ENCODE measurements at regions not wholly inside any gene's neighbourhood (a gene's known extent, or its start where the extent isn't known, plus 50 kb on each side); places are given as distances from the start of the nearest gene placed in this dataset.

DNA sequence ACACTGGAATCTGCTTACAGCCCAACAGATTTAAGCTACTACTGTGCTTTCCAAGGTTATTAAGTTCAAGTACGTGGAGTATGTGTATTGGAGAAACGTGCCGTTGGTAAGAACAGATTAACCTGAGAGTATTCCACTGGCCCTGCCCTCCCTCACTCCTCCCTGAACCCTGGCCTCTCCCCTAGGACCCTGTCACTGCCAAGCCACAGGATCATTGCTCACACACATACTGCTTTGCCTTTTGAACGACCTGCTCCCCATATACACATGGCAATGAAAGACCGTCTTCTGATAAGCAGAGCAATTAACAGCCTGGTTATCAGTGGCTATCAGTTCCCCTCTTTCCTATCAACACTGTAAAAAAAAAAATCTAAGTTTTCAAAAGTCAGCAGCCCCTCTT is 458.9 kb upstream of the DYNLRB2 start:
- no peak for DNase-seq (ENCODE audit: low read depth)

DNA sequence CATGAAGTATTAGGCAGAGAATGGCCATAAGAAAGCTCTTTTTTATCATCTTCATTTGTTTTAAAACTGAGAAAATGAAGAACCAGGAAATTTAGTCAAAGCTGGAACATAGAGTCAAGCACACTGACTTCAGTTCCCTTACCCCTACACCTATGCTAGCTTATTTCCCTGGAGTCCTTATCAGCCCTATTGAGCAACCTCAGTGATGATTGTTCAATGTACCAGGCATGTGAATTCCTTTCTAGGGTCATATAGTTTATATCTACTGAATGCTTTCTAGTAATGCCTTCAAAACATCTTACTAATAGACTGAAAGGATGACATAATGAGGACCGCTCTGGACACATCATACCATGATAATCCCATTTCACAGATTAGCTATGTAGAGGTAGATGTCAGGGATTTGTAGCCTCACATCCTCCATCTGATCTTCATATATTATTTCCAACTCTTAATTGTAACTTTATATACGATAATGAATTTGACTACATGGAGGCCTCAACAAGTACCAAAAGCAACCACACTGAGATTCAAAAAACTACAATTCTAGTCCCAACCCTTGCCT is 460.4 kb upstream of the DYNLRB2 start:
- no peak for DNase-seq (ENCODE audit: low read depth)

DNA sequence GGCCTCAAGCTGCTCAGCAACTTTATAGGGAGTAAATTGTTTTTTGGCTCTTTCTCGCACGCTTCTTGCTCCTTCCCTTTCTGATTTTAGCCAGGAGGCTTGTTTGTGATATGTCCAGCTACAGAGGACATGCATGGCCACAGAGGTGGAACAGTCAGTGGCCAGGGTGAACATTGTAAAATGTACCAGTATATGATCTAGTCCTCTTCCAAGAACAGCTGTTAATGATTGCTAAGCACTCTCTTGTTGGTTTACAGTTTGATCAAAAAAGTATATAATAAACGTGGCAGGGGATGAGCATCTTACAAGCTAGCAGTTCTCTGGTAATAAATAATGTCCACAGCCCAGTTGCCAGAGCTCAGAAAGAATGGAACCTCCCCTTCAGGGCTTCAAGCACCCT is 461.7 kb upstream of the DYNLRB2 start:
- no peak for DNase-seq (ENCODE audit: low read depth)

DNA sequence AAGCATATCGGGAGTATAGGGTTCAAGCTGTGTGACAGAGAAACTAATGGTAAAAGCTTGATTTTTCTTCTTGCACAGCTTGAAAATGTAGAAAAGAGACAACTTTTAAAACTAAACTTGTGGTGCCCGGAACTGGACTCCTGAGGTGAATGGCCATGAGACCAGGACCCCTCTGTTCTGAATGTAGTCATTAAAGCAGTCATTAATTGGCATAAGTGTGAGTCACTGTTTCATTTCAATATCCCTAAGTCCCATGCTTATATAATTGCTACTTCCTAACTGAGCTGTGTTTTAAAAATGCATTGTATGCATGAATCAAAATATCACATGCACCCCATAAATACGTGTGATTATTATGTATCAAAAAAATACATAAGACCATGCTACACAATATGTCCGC is 463.1 kb upstream of the DYNLRB2 start:
- DNase-seq (ENCODE audit: low read depth), result no peak

DNA sequence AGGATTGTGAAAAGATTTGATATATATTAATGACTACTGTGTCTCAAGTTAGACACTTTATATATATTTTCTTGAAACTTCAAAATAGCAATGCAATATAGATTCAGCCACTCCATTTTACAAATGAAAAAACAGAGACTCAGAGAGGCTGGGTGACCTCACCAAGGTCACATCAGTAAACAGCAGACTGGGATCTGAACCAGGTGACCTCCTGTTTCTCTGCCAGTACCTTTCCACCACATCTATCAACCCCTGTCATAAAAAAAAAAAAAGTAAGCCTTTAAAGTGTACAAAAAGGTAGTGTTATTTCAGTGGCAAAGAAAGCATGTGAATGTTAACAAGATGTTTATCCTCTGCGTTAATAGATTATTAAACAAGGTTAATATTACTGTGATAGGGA is 466.5 kb upstream of the DYNLRB2 start:
- DNase-seq (ENCODE audit: low read depth), result no peak

DNA sequence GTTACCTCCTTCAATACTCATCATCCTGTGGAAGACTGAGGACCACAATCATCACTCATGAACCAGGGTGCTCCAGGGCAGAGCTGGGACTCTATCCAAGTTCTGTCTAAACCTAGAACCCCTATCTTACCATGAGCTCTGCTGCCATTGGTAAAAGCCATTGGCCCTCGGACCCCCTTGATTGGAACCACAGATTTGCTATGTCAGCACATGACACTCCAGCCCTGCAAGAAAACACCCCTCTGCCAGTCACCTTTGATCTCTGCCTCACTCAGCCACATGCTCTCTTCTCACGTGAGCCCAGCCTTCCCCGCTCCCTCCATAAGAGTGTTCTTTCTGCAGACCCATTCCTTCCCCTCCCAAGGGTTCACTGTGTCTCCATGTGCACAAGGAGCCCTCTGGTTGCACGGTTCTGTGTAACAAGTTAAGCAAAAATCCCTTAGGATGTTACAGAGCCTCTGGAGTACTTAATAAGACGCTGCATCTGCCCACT is 468.8 kb upstream of the DYNLRB2 start:
- no peak for DNase-seq (ENCODE audit: low read depth)

DNA sequence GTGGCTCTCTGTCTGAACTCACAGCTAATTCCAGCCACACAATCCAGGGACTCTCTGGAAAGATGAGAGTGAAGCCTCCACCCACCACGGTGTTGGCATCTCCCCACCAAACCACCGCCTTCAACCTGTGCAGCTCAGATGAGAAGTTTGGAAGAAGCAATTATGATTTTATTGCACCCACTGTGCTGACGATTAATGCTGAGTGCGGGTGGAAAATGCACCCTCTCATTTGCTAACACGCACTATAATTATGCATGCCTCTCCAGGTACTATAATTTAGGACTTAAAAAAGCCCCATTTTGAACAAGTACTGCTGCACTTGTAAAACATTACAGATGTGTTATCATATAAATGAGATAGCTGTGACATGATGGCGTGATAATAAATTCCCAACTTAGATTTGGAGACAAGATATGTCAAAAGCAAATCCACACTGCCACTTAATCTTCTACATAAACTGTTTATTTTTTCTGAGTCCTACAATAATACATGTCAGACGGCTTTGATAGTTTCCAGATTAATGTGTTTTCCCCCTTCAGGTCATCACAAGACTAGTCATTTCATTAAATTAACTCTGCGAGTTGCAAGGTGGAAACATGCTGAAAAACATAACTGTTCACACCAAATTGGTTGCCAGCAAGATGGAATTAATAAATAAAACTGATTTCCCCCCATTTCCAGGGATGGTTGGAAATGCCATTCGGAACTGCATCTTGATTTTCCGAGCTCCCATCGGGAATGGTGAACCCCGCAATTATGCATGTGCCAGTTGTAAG is 466.5 kb upstream of the MAF start:
- no peak for DNase-seq (ENCODE audit: low read depth)

DNA sequence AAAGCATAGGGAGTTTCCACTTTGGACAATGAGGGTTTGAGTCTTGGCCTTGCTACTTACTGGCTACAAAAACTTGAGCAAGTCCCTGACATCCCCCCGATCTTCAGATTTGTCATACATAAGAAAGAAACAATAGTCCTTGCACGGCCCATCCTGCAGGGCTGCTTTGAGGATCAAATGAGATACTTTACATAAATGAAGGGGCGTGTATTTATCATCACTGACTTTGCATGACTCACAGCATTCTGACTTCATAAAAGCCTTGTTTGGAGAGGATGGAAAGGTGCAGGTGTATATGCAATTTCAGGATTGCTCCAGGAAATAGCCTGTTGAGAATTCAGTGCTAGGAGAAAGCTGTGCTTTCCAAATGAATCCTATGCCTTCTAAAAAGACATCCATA is 465.0 kb upstream of the MAF start:
- DNase-seq (ENCODE audit: low read depth), result no peak

DNA sequence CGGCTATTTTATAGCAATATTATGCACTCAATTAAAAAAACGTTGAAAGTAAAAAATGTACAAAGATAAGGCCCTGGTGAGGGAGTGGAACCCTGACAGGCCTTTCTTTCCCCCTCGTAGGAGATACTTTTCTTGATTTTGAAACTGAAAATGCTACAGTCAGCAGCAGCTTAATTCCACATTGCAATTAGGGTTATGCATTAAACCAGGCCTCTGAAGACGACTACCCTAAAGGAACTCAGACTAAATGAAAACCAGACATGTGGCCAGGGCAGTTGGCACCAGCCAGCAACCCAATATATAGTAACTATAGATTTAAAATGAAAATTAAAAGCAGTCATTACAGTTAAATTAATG is 463.2 kb upstream of the MAF start:
- DNase-seq (ENCODE audit: low read depth), result no peak

DNA sequence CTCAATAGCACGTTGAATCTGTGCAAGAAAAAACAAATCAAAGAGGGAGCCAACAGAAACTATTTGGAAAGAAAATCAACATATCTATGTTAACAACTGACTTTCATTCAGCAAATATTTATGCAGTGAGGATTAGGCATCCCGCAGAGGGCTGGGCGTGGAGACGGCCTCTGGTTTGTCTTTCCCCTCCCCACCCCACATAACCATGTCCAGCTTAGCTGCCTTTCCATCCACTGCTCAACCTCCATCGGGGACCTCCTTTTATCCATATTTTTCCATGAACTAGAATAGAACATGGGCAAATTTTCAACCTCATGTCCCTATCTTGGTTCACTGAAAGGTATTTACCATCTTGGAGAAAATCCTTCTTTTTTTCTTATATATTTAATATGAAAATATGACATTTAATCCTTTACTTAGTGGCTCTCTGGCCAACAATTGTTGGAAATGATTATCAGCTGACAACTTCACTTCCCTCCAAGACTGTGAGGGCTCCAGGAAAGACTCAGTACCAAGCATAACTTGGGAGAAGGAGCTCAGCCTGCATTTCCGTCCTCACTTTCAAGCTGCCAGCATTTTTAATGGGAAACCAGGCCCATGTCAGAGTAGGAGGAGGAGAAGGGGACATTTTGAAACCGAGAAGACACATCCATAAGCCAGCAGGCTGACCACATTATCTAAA is 462.6 kb upstream of the MAF start:
- no peak for DNase-seq (ENCODE audit: low read depth)

DNA sequence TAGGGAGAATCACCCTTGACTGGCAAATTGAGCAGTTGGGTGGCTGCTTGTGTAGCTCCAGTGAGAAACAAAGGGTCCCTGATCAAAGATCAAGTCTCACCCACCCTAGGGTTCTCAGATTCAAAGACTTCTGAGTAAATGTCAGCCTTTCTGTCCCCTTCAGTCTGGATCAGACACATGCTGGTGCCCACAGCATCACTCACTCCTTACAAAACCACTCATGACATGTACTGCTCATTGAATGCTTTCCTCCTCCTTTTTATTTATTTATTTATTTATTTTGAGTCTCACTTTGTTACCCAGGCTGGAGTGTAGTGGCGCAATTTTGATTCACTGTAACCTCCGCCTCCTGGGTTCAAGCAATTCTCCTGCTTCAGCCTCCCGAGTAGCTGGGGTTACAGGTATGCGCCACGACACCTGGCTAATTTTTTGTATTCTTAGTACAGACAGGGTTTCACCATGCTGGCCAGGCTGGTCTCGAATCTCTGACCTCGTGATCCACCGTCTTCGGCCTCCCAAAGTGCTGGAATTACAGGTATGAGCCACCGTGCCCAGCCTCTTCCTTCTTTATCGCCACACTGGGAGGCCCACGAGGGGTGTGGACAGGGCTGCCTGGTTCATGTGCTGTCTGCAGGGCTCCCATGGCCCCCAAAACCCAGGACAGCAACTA is 462.0 kb upstream of the MAF start:
- no peak for DNase-seq (ENCODE audit: low read depth)

DNA sequence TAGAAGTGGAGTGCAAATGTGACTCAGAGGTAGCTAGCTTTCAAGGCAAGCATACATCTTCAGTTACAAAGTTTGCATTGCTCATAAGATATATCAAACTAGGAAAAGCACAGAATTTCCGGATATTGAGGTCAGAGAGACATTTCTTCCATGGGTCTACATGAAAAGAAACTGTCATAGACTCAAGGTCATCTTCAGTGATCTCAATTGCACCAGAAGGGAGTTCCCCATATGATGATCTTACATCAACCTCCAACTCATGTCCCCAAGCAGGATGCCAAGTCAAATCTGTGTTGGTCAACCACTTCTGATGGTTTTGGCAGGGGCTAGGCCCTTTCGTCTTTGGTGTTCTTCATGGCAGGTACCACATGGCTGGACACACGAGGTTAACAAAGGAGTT is 459.9 kb upstream of the MAF start:
- DNase-seq (ENCODE audit: low read depth), result no peak

DNA sequence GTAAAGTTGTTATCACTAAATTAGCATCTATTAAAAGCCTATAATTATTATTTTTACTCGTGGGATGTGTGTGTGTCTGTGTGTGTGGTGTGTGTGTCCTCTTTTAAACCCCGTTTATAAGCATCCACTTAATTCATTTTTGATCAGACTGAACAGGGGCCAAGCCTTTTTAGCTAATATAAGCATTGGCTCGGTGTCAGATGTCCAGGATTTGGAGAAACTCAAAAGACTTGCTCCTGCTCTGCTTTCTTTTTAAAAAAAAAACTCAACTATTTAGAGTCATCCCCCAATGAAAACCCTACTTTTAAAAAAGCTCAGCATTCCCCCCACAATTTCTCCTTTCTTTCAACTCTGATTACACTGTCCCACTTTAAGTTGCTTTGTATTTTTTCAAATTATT is 459.3 kb upstream of the MAF start:
- DNase-seq (ENCODE audit: low read depth), result no peak

DNA sequence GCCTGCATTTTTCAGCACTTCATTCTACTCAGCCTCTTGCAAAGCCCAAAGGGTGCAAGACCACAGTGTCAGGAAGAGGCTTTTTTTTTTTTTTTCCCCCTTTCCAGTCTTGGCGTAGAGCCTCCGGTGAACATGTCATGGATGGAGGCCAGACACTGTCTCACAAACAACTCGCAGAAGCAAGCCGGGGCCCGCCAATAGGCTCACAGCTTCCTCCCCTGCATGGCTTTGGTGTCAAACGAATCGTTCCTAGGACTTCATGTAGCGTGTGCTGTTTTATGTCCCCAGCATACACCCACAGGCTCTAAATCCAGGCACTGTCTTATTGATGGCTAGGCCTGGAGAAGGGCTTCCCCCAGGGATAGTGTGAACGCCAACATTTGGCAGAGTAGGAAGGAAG is 457.7 kb upstream of the MAF start:
- DNase-seq (ENCODE audit: low read depth), result no peak

DNA sequence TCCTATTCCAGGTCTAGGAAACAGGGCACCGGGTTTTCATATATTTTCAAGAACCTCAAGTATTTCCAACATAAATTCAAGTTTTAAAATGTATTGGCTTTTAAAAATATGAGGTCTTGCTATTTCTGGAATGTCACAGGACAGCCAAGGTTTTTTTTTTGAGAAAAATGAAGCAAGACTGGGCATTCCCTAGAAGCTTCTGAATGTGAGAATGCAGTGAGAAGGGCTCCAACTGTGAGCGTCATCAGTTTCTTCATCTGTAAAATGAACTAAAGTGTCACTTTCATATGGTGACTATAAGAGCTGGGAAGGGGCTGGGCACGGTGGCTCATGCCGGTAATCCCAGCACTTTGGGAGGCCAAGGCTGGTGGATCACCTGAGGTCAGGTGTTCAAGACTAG is 455.8 kb upstream of the MAF start:
- DNase-seq (ENCODE audit: low read depth), result no peak

DNA sequence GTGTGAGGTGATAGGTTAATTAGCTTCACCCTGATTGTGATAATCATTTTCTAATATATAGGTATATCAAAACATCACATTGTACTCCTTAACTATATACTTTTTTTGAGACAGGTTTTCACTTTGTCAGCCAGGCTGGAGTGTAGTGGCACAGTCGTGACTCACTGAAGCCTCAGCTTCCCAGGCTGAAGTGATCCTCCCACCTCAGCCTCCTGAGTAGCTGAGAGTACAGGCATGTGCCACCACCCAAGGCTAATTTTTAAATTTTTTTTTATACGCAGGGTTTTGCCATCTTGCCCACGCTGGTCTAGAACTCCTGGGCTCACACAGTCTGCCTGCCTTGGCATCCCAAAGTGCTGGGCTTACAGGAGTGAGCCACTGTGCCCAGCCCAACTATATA is 455.3 kb upstream of the MAF start:
- DNase-seq (ENCODE audit: low read depth), result no peak

DNA sequence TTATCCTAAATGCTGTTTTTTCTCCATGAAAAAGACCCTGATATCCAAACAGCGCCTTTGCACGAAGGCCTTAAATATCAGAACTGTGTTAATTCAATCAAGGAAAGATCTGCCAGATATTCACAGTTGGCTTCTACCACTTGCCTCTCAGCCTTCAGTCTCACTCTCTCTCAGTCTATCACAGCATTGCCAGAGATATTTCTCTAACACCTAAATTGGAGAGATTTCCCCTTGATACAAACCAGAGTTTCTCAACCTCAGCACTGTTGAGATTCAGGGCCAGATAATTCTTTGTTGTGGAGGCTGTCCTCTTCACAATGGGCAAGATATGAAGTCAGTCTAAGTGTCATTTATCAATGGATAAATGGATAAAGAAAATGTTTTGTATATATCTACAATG is 454.1 kb upstream of the MAF start:
- DNase-seq (ENCODE audit: low read depth), result no peak

DNA sequence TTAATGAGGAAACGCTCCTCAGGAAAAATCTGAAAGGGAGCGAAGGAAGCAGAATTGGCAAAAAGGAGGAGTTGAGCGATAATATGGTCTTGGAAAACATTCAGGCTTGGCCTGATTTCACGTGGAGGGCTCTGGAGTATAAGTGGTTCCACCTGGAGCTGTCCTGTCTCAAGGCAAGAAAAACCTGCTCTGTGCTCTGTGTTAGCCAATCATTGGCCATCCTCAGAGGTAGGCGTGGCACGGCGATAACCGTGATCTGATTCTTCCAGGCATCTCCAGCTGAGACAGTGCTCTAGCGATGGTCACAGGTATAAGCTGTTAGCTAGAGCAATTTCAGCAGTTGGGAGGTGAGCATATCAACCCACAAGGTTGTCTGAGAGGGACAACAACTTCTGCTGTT is 450.5 kb upstream of the MAF start:
- no peak for DNase-seq (ENCODE audit: low read depth)

DNA sequence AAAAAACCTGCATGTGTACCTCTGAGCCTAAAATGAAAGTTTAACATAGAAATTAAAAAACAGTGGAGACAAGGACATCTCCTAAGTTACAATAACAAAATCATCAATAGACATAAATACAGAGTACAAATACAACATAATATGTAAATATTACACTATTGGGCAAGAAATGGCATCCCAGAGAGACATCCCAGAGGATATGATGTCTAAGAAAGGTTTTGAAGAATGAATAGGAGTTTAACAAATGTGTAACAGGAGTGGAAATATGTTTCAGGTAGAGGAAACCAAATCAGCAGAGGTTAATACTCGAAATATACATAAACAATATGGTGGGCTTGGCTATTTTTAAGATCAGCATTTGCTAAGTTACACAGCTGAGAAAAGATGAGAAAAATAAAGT is 447.7 kb upstream of the MAF start:
- no peak for DNase-seq (ENCODE audit: low read depth)

DNA sequence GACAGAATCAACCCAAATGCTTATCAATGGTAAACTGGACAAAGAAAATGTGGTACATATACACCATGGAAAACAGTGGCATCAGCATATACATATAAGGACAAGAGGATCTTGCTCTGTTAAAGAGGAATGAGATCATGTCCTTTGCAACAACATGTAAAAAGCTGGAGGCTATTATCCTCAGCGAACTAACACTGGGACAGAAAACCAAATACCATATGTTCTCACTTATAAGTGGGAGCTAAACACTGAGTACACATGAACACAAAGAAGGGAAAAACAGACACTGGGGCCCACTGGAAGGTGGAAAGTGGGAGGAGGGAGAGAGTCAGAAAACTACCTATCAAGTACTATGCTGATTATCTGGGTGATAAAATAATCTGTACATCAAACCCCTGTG is 447.3 kb upstream of the MAF start:
- DNase-seq (ENCODE audit: low read depth), result no peak

DNA sequence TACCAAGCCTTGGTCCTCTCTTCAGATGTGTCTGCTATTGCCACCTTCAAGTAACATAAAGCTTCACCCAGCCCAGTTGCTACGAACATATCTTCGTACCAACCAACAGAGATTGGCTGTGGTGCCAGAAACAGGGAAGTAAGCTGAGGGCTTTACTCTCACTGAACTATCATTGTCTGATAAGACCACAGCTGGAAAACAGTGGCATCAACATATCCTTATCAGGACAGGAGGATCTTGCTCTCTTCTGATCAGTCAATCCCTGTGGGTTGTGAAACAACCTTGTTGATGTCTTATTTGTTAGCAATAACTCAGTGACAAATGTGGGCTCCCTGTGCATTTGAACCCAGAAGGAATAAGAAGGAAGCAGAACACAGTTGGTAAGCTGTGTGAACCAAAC is 446.3 kb upstream of the MAF start:
- no peak for DNase-seq (ENCODE audit: low read depth)

DNA sequence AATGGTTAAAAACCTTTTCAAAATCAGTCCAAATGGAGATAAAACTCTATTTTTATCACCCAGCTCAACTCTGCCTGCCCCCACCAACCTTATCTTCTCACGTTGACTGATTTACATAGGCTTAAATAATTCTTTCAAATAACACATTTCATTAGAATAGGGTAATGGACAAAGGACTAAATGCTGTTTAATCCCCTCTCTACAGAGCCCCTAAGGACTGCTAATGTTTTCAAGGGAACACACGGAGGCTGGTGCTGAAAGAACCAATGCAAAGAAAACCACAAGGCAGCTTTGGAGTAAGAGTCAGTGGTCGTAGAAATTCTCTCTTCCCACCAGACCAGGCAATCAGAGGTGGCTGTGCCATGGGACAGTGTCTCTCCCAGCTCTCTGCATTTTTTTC is 445.7 kb upstream of the MAF start:
- no peak for DNase-seq (ENCODE audit: low read depth)

DNA sequence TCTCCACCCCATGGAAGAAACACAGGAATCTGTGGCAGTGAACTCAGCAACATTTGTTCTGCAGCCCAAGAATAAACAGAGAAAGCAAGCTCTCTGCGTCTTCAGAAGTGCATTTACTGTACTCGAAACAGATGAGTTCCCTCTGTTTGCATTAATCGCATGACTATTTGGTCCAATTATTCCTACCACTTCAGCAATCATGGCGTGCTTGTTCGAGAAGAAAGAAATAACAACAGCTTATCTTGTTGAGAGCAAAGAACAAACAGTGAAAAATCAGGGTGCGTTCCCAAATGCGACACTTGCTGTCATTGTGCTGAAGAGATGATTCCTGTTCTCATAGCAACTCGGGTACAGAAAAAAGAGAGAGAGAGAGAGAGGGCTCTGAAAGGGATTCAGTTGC is 445.3 kb upstream of the MAF start:
- no peak for DNase-seq (ENCODE audit: low read depth)

Data from activated T-helper 9 cell treated with anti-CD3 and anti-CD28 coated beads, Interleukin-2, amount 50 U/mL, for 16 hours (primary cell).